Mucosa of stomach (tissue), 1 donor: ENCODE measurements at regions not wholly inside any gene's neighbourhood (a gene's known extent, or its start where the extent isn't known, plus 50 kb on each side); places are given as distances from the start of the nearest gene placed in this dataset.
"Not testable (repeated sequence)": the region's sequence is repeated elsewhere in the genome, so short reads cannot be mapped to it uniquely, and the experiment has no call there.

Source experiments
- H3K27me3 ChIP-seq: one replicate; pipeline ENCODE4 v1.7.0; 2013; ENCODE audit warnings: mild to moderate bottlenecking, low read length; ENCODE audit not compliant: control insufficient read depth, insufficient read depth
- H3K36me3 ChIP-seq: one replicate; pipeline ENCODE4 v1.7.0; 2013; ENCODE audit warnings: low read length; ENCODE audit not compliant: control insufficient read depth, insufficient read depth
- H3K4me1 ChIP-seq: one replicate; pipeline ENCODE4 v1.7.0; 2013; ENCODE audit warnings: mild to moderate bottlenecking, low read length; ENCODE audit not compliant: control insufficient read depth, insufficient read depth
- H3K4me3 ChIP-seq: one replicate; pipeline ENCODE4 v1.7.0; 2013; ENCODE audit warnings: low read length
- H3K9ac ChIP-seq: one replicate; pipeline ENCODE4 v1.7.0; 2013; ENCODE audit warnings: mild to moderate bottlenecking, low read length, moderate library complexity
- H3K9me3 ChIP-seq: one replicate; pipeline ENCODE4 v1.7.0; 2013; ENCODE audit warnings: mild to moderate bottlenecking, low read length, moderate library complexity; ENCODE audit not compliant: control insufficient read depth
- donor health status: Pancreatic carcinoma.

DNA sequence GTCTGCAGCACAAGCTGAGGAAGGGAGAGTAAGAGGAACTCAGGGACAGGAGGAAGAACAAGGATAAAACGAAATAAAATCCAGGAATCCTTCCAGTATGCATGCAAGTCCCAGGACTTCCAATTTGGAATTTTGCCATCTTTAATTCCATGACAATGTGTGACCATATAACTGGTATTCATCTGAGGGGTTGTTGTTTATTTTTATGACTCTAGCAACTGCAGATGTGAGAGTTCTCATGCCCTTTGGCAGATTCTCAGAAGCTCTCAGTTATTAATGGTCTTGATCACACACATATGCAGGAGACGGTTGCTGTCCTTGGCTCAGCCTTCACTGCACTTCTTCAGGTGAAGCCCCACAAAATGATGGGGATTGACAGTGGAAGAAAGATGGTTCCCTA is 148.2 kb downstream of the SMIM20 start:
- no peaks in the 10 kb centered on the region for H3K27me3 ChIP-seq
- no peaks in the 10 kb centered on the region for H3K36me3 ChIP-seq
- no peak overlapping the region for H3K9ac ChIP-seq
- no peak overlapping the region for H3K4me3 ChIP-seq
- H3K9me3 ChIP-seq: no peaks in the 10 kb centered on the region
- no peaks in the 10 kb centered on the region for H3K4me1 ChIP-seq

DNA sequence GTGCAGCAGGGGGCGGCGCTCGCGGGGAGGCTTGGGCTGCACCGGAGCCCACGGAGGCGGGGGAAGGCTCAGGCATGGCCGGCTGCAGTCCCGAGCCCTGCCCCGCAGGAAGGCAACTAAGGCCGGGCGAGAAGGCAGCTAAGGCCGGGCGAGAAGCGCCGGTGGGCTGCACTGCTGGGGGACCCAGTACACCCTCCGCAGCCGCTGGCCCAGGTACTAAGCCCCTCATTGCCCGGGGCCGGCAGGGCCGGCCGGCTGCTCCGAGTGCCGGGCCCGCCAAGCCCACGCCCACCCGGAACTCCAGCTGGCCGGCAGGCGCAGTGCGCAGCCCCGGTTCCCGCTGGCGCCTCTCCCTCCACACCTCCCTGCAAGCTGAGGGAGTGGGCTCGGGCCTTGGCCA is 150.0 kb downstream of the SMIM20 start:
- H3K4me3 ChIP-seq, H3K4me1 ChIP-seq, H3K36me3 ChIP-seq, H3K9me3 ChIP-seq, H3K27me3 ChIP-seq, H3K9ac ChIP-seq: not testable (repeated sequence)

DNA sequence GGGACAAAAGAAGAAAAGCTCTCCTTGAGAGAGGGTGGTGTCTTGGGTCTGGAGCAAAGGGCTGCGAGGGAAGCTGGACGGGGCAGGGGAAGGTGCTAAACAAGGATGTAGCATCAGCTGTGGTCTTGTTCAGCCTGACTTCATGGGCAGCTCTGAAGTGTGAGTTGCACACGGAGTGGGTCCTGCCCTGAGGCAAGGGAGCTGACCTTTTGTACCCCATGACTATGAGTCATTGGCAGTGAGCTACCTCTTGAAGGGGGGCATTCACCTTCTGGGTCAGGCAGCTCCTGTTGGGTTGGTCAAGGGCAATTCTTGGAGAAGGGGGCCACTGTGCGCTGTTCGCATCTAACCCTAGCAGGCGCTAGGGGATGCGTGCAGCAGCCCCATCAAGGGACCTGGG is 151.8 kb downstream of the SMIM20 start:
- Histone ChIP-seq H3K4me3 (no peak overlapping the region), H3K4me1 (no peaks in the 10 kb centered on the region), H3K27me3 (no peaks in the 10 kb centered on the region), H3K9ac (no peak overlapping the region), H3K36me3 (no peaks in the 10 kb centered on the region), H3K9me3 (no peaks in the 10 kb centered on the region)

DNA sequence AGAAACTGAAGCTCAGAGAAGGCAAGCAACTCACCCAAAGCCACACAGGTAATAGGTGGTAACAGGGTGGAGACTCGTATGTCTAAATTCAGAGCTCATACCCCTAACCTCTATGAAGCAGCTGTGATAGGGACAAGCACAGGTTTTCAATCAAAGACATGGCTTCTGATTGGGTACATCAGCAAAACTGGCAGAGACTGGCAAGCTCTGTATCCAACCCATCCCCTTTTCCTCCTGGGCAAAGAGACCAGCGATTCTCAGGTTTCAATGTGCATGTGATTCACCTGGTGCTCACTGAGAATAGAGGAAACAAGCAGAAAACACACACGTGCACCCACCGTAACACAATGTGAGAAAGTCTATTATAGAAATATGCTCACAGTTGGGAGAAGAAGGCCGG is 153.0 kb downstream of the SMIM20 start:
- no peaks in the 10 kb centered on the region for H3K36me3 ChIP-seq
- H3K27me3 ChIP-seq: no peaks in the 10 kb centered on the region
- no peaks in the 10 kb centered on the region for H3K4me1 ChIP-seq
- H3K9ac ChIP-seq: no peak overlapping the region
- no peak overlapping the region for H3K4me3 ChIP-seq
- H3K9me3 ChIP-seq: no peaks in the 10 kb centered on the region

DNA sequence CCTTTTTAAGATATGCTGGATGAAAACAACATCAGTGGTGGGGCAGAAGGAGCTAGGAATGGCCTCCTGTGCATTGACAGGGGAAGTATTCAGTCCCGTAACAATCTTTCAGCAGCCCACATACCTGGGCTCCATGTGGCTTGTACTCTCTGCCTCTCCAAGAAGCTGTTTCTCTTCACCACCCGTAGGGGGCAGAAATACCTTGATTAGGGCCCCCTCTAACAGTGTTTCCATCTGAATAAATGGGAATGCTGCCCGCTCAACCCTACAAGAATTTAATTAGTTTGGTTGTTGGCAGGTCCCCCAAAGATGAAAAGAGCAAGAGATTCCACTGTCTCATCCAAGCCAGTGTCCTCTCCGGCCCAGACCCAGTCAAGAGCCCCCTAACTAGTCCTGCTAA is 155.2 kb downstream of the SMIM20 start:
- H3K9me3 ChIP-seq: no peaks in the 10 kb centered on the region
- no peaks in the 10 kb centered on the region for H3K27me3 ChIP-seq
- H3K4me1 ChIP-seq: no peaks in the 10 kb centered on the region
- no peak overlapping the region for H3K9ac ChIP-seq
- no peaks in the 10 kb centered on the region for H3K36me3 ChIP-seq
- no peak overlapping the region for H3K4me3 ChIP-seq

DNA sequence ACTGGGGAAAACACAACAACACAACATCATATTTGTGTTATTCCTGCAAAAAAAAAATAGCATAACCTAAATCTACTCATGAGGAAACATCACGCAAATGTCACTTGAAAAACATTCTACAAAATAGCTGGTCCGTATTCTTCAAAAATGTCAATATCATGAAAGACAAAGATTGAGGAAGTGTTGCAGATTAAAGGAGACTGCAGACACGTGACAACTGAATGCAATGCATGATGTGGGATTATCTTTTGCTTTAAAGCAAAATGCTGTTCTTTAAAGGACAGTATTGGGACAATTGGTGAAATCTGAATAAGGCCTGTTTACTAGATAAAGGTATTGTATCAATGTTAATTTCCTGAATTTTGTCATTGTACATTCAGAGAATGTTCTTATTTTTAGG is 157.7 kb downstream of the SMIM20 start:
- Histone ChIP-seq H3K9ac (no peak overlapping the region), H3K4me3 (no peak overlapping the region), H3K27me3 (no peaks in the 10 kb centered on the region), H3K4me1 (no peaks in the 10 kb centered on the region), H3K9me3 (no peaks in the 10 kb centered on the region), H3K36me3 (no peaks in the 10 kb centered on the region)

DNA sequence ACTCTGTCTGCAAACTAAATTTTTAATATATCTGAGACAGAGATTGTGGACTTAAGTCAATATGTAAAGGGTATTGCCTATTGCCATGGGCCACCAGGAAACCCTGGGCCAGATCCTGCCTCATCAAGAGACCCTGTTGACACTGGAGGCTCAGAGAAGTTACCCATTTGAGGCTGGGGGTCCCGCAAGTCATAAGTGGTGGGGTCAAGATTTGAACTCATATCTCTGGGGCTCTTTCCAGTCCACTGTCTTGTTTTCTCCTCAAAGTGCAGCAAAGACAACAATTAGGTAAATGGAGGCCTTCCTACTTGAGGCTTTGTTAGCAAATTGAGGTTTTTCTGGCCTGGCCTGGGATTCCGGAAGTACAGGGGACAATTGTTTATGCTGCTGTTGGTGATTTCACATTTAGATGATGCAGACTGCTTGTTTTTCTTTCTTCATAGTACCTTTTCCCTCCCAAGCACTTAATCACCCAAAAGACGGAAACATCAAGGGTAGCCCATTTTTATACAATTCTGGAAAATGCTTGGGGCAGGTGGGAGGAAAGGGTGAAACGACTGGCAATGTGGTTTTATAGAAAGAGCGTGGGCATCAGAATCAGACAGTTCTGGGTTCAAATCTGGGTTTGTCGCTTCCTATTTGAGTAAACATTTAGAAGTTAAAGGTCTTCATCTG is 160.0 kb downstream of the SMIM20 start:
- H3K27me3 ChIP-seq: no peaks in the 10 kb centered on the region
- H3K4me3 ChIP-seq: no peak overlapping the region
- no peaks in the 10 kb centered on the region for H3K9me3 ChIP-seq
- H3K9ac ChIP-seq: no peak overlapping the region
- H3K4me1 ChIP-seq: no peaks in the 10 kb centered on the region
- H3K36me3 ChIP-seq: no peaks in the 10 kb centered on the region

DNA sequence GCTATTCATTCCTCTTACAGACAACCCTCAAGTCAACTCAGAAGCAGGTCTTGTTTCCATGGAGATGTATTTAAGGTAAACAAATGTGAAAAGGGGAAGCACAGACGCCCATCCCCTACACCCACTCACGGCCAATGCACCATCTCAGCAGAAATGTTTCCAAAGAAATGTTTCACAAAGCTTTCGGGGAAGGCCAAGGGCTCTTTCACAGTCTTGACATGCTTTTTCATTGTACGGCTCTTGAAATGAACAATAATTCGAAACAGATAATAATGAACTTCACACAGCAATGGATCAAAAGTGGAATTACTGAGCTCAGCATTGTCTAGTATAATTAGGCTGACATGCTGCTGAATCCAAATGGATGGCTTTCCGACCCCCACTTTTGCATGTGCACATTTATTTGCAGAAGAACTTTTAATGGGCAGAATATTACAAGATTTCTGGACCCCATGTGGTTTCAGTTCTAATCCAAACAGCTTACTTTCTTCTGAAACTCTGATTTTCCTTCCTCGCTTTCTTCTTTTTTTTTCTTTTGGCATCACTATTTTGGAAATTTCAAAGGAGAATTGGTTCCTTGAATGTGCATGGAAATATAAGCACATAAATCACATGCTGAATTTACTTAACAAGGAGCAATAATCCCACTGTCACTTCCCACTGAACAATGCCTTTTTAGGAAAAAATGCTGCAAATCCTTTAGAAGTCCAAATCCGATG is 160.9 kb downstream of the SMIM20 start:
- Histone ChIP-seq H3K9me3 (no peaks in the 10 kb centered on the region), H3K36me3 (no peaks in the 10 kb centered on the region), H3K9ac (no peak overlapping the region), H3K27me3 (no peaks in the 10 kb centered on the region), H3K4me1 (no peaks in the 10 kb centered on the region), H3K4me3 (no peak overlapping the region)

DNA sequence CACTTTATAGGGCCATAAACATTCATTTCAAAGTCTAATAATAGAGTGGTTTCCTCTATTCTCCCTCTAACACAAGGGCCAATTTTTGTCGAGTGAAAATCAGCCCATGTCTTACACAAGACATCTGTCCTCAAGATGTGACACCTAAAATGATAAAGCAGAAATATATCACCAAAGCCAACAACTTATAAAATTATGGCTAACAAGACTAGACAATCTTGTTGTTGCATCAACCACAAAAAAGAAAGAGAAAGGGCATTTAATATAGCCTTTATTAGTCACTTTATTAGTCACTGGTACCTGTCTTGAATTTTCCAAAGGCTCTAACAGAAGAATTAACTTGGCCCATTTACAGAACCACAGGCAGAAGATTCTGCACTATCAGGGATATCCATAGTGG is 161.6 kb downstream of the SMIM20 start:
- Histone ChIP-seq H3K9ac (no peak overlapping the region), H3K27me3 (no peaks in the 10 kb centered on the region), H3K36me3 (no peaks in the 10 kb centered on the region), H3K4me3 (no peak overlapping the region), H3K4me1 (no peaks in the 10 kb centered on the region), H3K9me3 (no peaks in the 10 kb centered on the region)

DNA sequence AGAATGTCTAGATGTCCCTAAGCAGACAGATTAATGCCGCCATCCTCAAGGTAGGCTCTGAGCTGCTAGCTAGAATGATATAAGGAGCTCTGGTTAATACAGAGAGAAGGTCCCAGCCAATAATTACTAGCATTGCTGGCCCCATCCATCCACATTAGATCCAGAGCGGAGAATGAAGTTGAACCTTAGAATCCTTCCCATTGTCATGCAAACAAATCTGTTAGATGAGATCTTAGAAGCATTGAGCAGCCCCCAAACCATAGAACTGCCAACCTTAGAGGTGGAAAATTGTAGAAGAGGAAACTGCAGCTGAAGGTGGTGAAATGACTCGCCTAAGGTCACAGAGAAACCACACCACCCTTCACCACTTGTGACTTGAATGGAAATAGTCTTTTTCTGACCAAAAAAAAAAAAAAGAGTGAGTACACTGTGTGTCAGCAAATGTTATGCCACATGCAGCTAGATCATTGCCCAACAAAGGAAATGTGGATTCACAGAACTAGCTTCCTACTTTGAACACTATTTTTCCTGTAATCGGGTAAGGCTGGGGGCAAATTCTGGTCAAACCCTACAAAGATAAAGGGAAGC is 162.1 kb downstream of the SMIM20 start:
- Histone ChIP-seq H3K9ac (no peak overlapping the region), H3K4me1 (no peaks in the 10 kb centered on the region), H3K4me3 (no peak overlapping the region), H3K9me3 (no peaks in the 10 kb centered on the region), H3K36me3 (no peaks in the 10 kb centered on the region), H3K27me3 (no peaks in the 10 kb centered on the region)

DNA sequence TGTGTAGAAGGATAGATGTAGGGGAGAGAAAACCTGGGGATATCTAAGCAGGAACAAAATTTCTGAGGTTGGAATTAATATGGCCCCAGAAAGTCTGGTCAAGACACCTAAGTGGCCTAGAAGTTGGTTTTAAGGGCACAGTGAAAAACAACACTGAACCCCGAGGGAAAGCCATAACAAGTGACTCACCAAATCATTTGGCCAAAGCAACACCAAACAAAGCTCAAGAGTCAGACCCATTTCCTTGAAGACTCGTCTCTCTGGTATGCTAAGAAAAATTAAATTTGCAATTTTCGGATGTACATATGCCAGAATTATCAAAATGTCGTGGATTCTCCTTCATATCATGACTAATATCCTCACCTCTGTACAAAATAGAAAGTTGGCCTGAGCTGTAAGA is 162.9 kb downstream of the SMIM20 start:
- Histone ChIP-seq H3K27me3 (no peaks in the 10 kb centered on the region), H3K4me1 (no peaks in the 10 kb centered on the region), H3K9me3 (no peaks in the 10 kb centered on the region), H3K4me3 (no peak overlapping the region), H3K9ac (no peak overlapping the region), H3K36me3 (no peaks in the 10 kb centered on the region)

DNA sequence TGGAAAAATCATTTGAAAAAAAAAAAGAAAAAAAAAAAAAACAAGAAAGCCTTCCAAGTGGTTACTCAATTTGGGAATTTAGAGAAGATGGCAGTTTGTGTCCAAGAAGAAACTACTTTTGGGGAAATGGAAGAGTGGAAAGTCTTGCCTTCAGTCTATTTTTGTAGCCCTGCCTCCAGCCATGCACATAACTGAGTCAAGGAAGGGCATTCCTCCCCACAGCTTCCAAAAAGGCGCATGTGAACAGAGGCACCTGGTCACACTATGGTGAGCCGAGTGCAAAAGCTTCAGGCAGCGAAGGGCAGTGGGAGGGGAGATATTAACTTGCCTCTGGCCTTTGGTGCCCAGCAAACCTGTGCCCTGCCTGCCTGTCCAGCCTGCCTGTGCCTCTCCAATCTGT is 163.7 kb downstream of the SMIM20 start:
- Histone ChIP-seq H3K9ac (no peak overlapping the region), H3K27me3 (no peaks in the 10 kb centered on the region), H3K9me3 (no peaks in the 10 kb centered on the region), H3K36me3 (no peaks in the 10 kb centered on the region), H3K4me1 (no peaks in the 10 kb centered on the region), H3K4me3 (no peak overlapping the region)
